ENCODE measurements at regions not wholly inside any gene's neighbourhood (a gene's known extent, or its start where the extent isn't known, plus 50 kb on each side); places are given as distances from the start of the nearest gene placed in this dataset.
A peak's percentile ranks its signal among the peaks of the same experiment; 100 is the strongest.
"Not testable (repeated sequence)": the region's sequence is repeated elsewhere in the genome, so short reads cannot be mapped to it uniquely, and the experiment has no call there.

- intact Hi-C loops (cut with DNase I) = no loop called here
- no peak overlapping the region for H3K4me3 ChIP-seq
- DNase-seq = no peak
- ATAC-seq = peak in 1 of 4 donors; percentile 70
- WGBS, 3 donors = 64 to 71% (median 70%) methylated on average over 8 of the region's 8 CpGs
- H3K27ac ChIP-seq = no peak overlapping the region
- H3K27me3 ChIP-seq (ENCODE audit: insufficient read depth in 3 of 3, low read length in 2 of 3) = no peaks in the 10 kb centered on the region
- H3K36me3 ChIP-seq (ENCODE audit: insufficient read depth in 1 of 2, low read depth in 1 of 2) = no peaks in the 10 kb centered on the region
- no peak for TF ChIP-seq CTCF (IDR thresholded peaks at IDR 0.05)
- no peaks in the 10 kb centered on the region for H3K9me3 ChIP-seq
- H3K4me1 ChIP-seq = no peaks in the 10 kb centered on the region
Measured at GRCh38 chr9:22216730-22217172, 207.6 kb upstream of the CDKN2B start.

GRCh38 chr9:22217254-22217653, 208.1 kb upstream of the CDKN2B start:
- H3K36me3 ChIP-seq (ENCODE audit: insufficient read depth in 1 of 2, low read depth in 1 of 2) = no peaks in the 10 kb centered on the region
- TF ChIP-seq CTCF (IDR thresholded peaks at IDR 0.05) = no peak
- intact Hi-C loops (cut with DNase I) = no loop called here
- no peak overlapping the region for H3K4me3 ChIP-seq
- WGBS, 3 donors = 91 to 96% (median 92%) methylated on average over 2 of the region's 2 CpGs
- no peaks in the 10 kb centered on the region for H3K9me3 ChIP-seq
- H3K4me1 ChIP-seq = no peaks in the 10 kb centered on the region
- ATAC-seq = no peak
- no peak for DNase-seq
- no peak overlapping the region for H3K27ac ChIP-seq
- H3K27me3 ChIP-seq (ENCODE audit: insufficient read depth in 3 of 3, low read length in 2 of 3) = no peaks in the 10 kb centered on the region

GRCh38 chr9:22225856-22226255, 216.8 kb upstream of the CDKN2B start:
- H3K27me3 ChIP-seq (ENCODE audit: insufficient read depth in 3 of 3, low read length in 2 of 3); H3K9me3 ChIP-seq; H3K36me3 ChIP-seq (ENCODE audit: insufficient read depth in 1 of 2, low read depth in 1 of 2); H3K4me1 ChIP-seq; ATAC-seq; intact Hi-C loops (cut with DNase I); DNase-seq; H3K4me3 ChIP-seq; H3K27ac ChIP-seq: not testable (repeated sequence)
- 90 to 92% (median 92%) methylated on average over 9 of the region's 9 CpGs for WGBS, 3 donors

- ATAC-seq (no peak), DNase-seq (no peak)
- no peaks in the 10 kb centered on the region for H3K9me3 ChIP-seq
- TF ChIP-seq CTCF (IDR thresholded peaks at IDR 0.05) = no peak
- H3K4me1 ChIP-seq = no peaks in the 10 kb centered on the region
- no peak overlapping the region for H3K27ac ChIP-seq
- intact Hi-C loops (cut with DNase I) = no loop called here
- H3K27me3 ChIP-seq (ENCODE audit: insufficient read depth in 3 of 3, low read length in 2 of 3) = no peaks in the 10 kb centered on the region
- no peak overlapping the region for H3K4me3 ChIP-seq
- H3K36me3 ChIP-seq (ENCODE audit: insufficient read depth in 1 of 2, low read depth in 1 of 2) = no peaks in the 10 kb centered on the region
Measured at GRCh38 chr9:22227986-22228385, 218.6 kb upstream of the DMRTA1 start.

- no peak overlapping the region for H3K27ac ChIP-seq
- no peak for ATAC-seq
- H3K36me3 ChIP-seq (ENCODE audit: insufficient read depth in 1 of 2, low read depth in 1 of 2) = no peaks in the 10 kb centered on the region
- intact Hi-C loops (cut with DNase I) = no loop called here
- H3K27me3 ChIP-seq (ENCODE audit: insufficient read depth in 3 of 3, low read length in 2 of 3) = no peaks in the 10 kb centered on the region
- H3K9me3 ChIP-seq = no peaks in the 10 kb centered on the region
- no peak overlapping the region for H3K4me3 ChIP-seq
- no peak for TF ChIP-seq CTCF (IDR thresholded peaks at IDR 0.05)
- DNase-seq = no peak
- WGBS, 3 donors = 46 to 53% (median 47%) methylated on average over 3 of the region's 3 CpGs
- H3K4me1 ChIP-seq = no peaks in the 10 kb centered on the region
Measured at GRCh38 chr9:22228542-22228941, 218.1 kb upstream of the DMRTA1 start.

Measured in psoas muscle (tissue), 7 donors.